H1 (cell line): ENCODE measurements at regions not wholly inside any gene's neighbourhood (a gene's known extent, or its start where the extent isn't known, plus 50 kb on each side); places are given as distances from the start of the nearest gene placed in this dataset.

Source experiments
- CTCF ChIA-PET: fragments of 300-600 bp; sonication (Branson Sonifier 250); formaldehyde crosslinking; loops from one replicate; lab custom pipeline; 2021; ENCODE audit not compliant: partially characterized antibody; lab: Charles Lee
- POLR2A ChIA-PET: fragments of 300-600 bp; sonication (Branson Sonifier 250); formaldehyde crosslinking; loops from one replicate; lab custom pipeline; 2021; ENCODE audit warnings: inconsistent platforms; ENCODE audit not compliant: partially characterized antibody; lab: Charles Lee
- DNase-seq, 2 experiments: peaks; one replicate each; pipeline versions ENCODE4 v3.0.0 to v3.0.0-alpha.2; 2010 to 2022; ENCODE audit warnings: low spot score in 2 of 2, low read depth in 1 of 2, mixed read lengths in 1 of 2
- FAIRE-seq: peaks from 2 replicates; lab custom pipeline; 2011; peaks lifted over from hg19 to GRCh38; lab: Jason Lieb, UNC
- H2AFZ ChIP-seq: 2 replicates; pipeline ENCODE4 v1.8.1; 2012; ENCODE audit warnings: low read length, inconsistent platforms
- H2AK5ac ChIP-seq: 2 replicates; pipeline ENCODE4 v1.6.1; 2013; ENCODE audit warnings: low read depth, low read length
- H2BK120ac ChIP-seq: replicated peaks from 2 replicates; pipeline ENCODE3; 2013; ENCODE audit warnings: low read depth, low read length, inconsistent platforms
- H2BK12ac ChIP-seq: 2 replicates; pipeline ENCODE4 v1.6.1; 2013; ENCODE audit warnings: low read depth, low read length
- H2BK15ac ChIP-seq: 2 replicates; pipeline ENCODE4 v1.6.1; 2013; ENCODE audit warnings: low read length
- H2BK20ac ChIP-seq: 2 replicates; pipeline ENCODE4 v1.6.1; 2013; ENCODE audit warnings: low read length
- H2BK5ac ChIP-seq: 2 replicates; pipeline ENCODE4 v1.6.1; 2013; ENCODE audit warnings: low read depth, low read length
- H3K14ac ChIP-seq: 2 replicates; pipeline ENCODE4 v1.6.1; 2013; ENCODE audit warnings: inconsistent platforms; ENCODE audit not compliant: insufficient read length
- H3K18ac ChIP-seq: 2 replicates; pipeline ENCODE4 v1.6.1; 2013; ENCODE audit warnings: low read length; ENCODE audit errors: extremely low read depth
- H3K23ac ChIP-seq: 2 replicates; pipeline ENCODE4 v1.6.1; 2013; ENCODE audit warnings: inconsistent platforms; ENCODE audit not compliant: insufficient read length
- H3K23me2 ChIP-seq: 2 replicates; pipeline ENCODE4 v1.6.1; 2013; ENCODE audit warnings: low read depth, low read length
- H3K27ac ChIP-seq: 2 replicates; pipeline ENCODE4 v1.6.1; 2011; ENCODE audit warnings: low read depth, low read length, inconsistent platforms
- H3K27me3 ChIP-seq, 4 experiments: replicated peaks in 1 of 4; 1 replicate in 1 of 4; 2 replicates in 3 of 4; pipeline versions ENCODE4 v1.6.1 to v1.8.1; 2011 to 2013; ENCODE audit warnings: low read length in 3 of 4, mild to moderate bottlenecking in 3 of 4, inconsistent platforms in 2 of 4, mixed read lengths in 2 of 4, moderate library complexity in 1 of 4; ENCODE audit not compliant: control insufficient read depth in 3 of 4, insufficient read depth in 3 of 4; ENCODE audit errors: extremely low read depth in 1 of 4
- H3K36me3 ChIP-seq, 4 experiments: 2 replicates each; pipeline versions ENCODE4 v1.6.1 to v1.8.1; 2011 to 2013; ENCODE audit warnings: mild to moderate bottlenecking in 4 of 4, low read length in 3 of 4, moderate library complexity in 2 of 4, control low read depth in 1 of 4, inconsistent platforms in 1 of 4; ENCODE audit not compliant: insufficient read depth in 4 of 4, control insufficient read depth in 2 of 4
- H3K4ac ChIP-seq: replicated peaks from 2 replicates; pipeline ENCODE3; 2013; ENCODE audit warnings: low read length, low read depth, mixed read lengths, inconsistent platforms; ENCODE audit not compliant: insufficient read length
- H3K4me1 ChIP-seq, 4 experiments: replicated peaks in 1 of 4; 1 replicate in 1 of 4; 2 replicates in 3 of 4; pipeline versions ENCODE4 v1.6.1 to v1.8.1; 2011 to 2013; ENCODE audit warnings: low read length in 3 of 4, inconsistent platforms in 2 of 4, mixed read lengths in 1 of 4; ENCODE audit not compliant: insufficient read depth in 4 of 4, control insufficient read depth in 3 of 4
- H3K4me2 ChIP-seq, 2 experiments: 2 replicates each; pipeline versions ENCODE4 v1.6.1 to v1.8.1; 2011 to 2013; ENCODE audit warnings: low read depth in 2 of 2, low read length in 2 of 2, control low read depth in 1 of 2, inconsistent platforms in 1 of 2, mild to moderate bottlenecking in 1 of 2; ENCODE audit not compliant: insufficient read depth in 1 of 2
- H3K4me3 ChIP-seq, 4 experiments: fragments of 200-600, 300-600 bp in 1 of 4; sonication (generic), shearing (Covaris generic), sonication (Bioruptor Twin) in 1 of 4; 2 replicates each; pipeline versions ENCODE4 v1.5.1 to v1.8.1; 2011 to 2016; ENCODE audit warnings: low read length in 4 of 4, low read depth in 3 of 4, control low read depth in 2 of 4, inconsistent platforms in 2 of 4, mild to moderate bottlenecking in 2 of 4, mixed read lengths in 1 of 4, moderate library complexity in 1 of 4; ENCODE audit not compliant: insufficient read depth in 2 of 4; ENCODE audit errors: extremely low read depth in 1 of 4
- H3K56ac ChIP-seq: replicated peaks from 2 replicates; pipeline ENCODE3; 2013; ENCODE audit warnings: low read depth, mild to moderate bottlenecking, mixed read lengths, low read length, inconsistent platforms; ENCODE audit not compliant: insufficient read length
- H3K79me1 ChIP-seq: 2 replicates; pipeline ENCODE4 v1.6.1; 2013; ENCODE audit warnings: low read depth, low read length, control low read depth
- H3K79me2 ChIP-seq, 2 experiments: 2 replicates each; pipeline versions ENCODE4 v1.6.1 to v1.8.1; 2012 to 2013; ENCODE audit warnings: low read length in 2 of 2, mild to moderate bottlenecking in 2 of 2, inconsistent platforms in 1 of 2; ENCODE audit not compliant: insufficient read depth in 2 of 2, control insufficient read depth in 1 of 2
- H3K9ac ChIP-seq, 4 experiments: replicated peaks in 1 of 4; 1 replicate in 1 of 4; 2 replicates in 3 of 4; pipeline versions ENCODE4 v1.6.1 to v1.8.1; 2011 to 2013; ENCODE audit warnings: low read depth in 3 of 4, low read length in 3 of 4, control low read depth in 2 of 4, mild to moderate bottlenecking in 2 of 4, moderate library complexity in 2 of 4, inconsistent platforms in 1 of 4; ENCODE audit errors: extremely low read depth in 1 of 4
- H3K9me3 ChIP-seq, 2 experiments: 2 replicates each; pipeline versions ENCODE4 v1.6.1 to v1.8.1; 2012 to 2013; ENCODE audit warnings: mild to moderate bottlenecking in 2 of 2, moderate library complexity in 2 of 2, control low read depth in 1 of 2, inconsistent platforms in 1 of 2, low read depth in 1 of 2, low read length in 1 of 2, mixed read lengths in 1 of 2; ENCODE audit not compliant: insufficient read depth in 2 of 2
- H4K20me1 ChIP-seq, 2 experiments: replicated peaks in 1 of 2; 2 replicates each; pipeline versions ENCODE3 to v1.8.1; 2011 to 2013; ENCODE audit warnings: inconsistent platforms in 2 of 2, low read length in 2 of 2, mild to moderate bottlenecking in 1 of 2; ENCODE audit not compliant: insufficient read depth in 2 of 2, control insufficient read depth in 1 of 2
- H4K5ac ChIP-seq: 2 replicates; pipeline ENCODE4 v1.6.1; 2013; ENCODE audit warnings: low read length, low read depth, mixed read lengths, inconsistent platforms; ENCODE audit not compliant: insufficient read length
- H4K8ac ChIP-seq: 2 replicates; pipeline ENCODE4 v1.8.0; 2013; ENCODE audit warnings: mild to moderate bottlenecking, moderate library complexity, low read length, inconsistent platforms; ENCODE audit not compliant: insufficient read depth; ENCODE audit errors: extremely low read depth
- H4K91ac ChIP-seq: replicated peaks from 2 replicates; pipeline ENCODE3; 2013; ENCODE audit warnings: low read length, mixed read lengths, inconsistent platforms; ENCODE audit not compliant: insufficient read length
- TAF1 ChIP-seq: IDR thresholded peaks from 2 replicates; pipeline ENCODE4 v1.6.1; 2011; ENCODE audit warnings: mild to moderate bottlenecking, low read depth, low read length
- WGBS, 2 experiments: shearing (Covaris generic) in 1 of 2; methylation state at CpG; one replicate each; pipeline versions ENCODE4 v1.1.6 to v1.1.7; 2013 to 2015; ENCODE audit warnings: low lambda C conversion rate in 2 of 2, mixed read lengths in 2 of 2, inconsistent platforms in 1 of 2, low coverage in 1 of 2, missing lambda C conversion rate in 1 of 2; ENCODE audit not compliant: insufficient replicate concordance in 2 of 2, insufficient coverage in 1 of 2, insufficient read length in 1 of 2; ENCODE audit errors: extremely low coverage in 1 of 2, missing lambda C conversion rate in 1 of 2; 5-methylcytosine and 5-hydroxymethylcytosine counted together

DNA sequence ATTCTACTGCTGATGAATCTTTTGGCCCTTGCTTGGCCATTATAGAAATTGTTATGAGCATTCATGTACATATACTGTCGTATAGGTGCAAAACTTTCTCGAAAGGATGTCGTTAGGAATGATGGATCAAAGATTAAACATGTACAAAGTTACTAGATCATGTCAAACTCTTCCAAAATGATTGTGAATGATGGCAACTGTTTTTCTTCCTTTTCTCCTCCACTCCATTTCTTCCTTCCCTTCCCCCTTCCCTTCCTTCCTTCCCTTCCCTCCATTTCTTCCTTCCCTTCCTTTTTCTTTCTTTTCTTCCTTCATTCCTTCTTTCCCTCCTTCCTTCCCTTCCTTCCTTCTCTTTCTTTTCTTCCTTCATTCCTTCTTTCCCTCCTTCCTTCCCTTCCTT is 973.9 kb downstream of the CDH11 start:
- H3K23ac ChIP-seq: no peak overlapping the region
- FAIRE-seq: no peak
- no peaks in the 10 kb centered on the region for H4K20me1 ChIP-seq
- DNase-seq: no peak
- H3K79me1 ChIP-seq: no peaks in the 10 kb centered on the region
- H3K27ac ChIP-seq: no peak overlapping the region
- no peak overlapping the region for H4K8ac ChIP-seq
- no peak overlapping the region for H3K9ac ChIP-seq
- no peak overlapping the region for H3K4me2 ChIP-seq
- no peak overlapping the region for H2BK20ac ChIP-seq
- H3K23me2 ChIP-seq: no peaks in the 10 kb centered on the region
- no peak for TF ChIP-seq TAF1
- TF ChIP-seq, all 59 proteins: peak for 0
- H2BK15ac ChIP-seq: no peak overlapping the region
- H3K14ac ChIP-seq: no peak overlapping the region
- ChIA-PET POLR2A (no interaction called here), CTCF (no interaction called here)
- H3K4me3 ChIP-seq: no peak overlapping the region
- no peaks in the 10 kb centered on the region for H3K4me1 ChIP-seq
- H3K9me3 ChIP-seq: no peaks in the 10 kb centered on the region; a peak in 1 of 4 replicates
- no peak overlapping the region for H2AK5ac ChIP-seq
- no peak overlapping the region for H2BK5ac ChIP-seq
- 97% methylated on average over 3 of the region's 3 CpGs; no CpG with 5 or more reads in 1 of the 2 experiments for WGBS, 2 experiments
- no peak overlapping the region for H4K91ac ChIP-seq
- H2BK120ac ChIP-seq: no peak overlapping the region
- no peak overlapping the region for H3K4ac ChIP-seq
- no peaks in the 10 kb centered on the region for H3K36me3 ChIP-seq
- H2BK12ac ChIP-seq: no peak overlapping the region
- no peak overlapping the region for H3K18ac ChIP-seq
- H3K79me2 ChIP-seq: no peaks in the 10 kb centered on the region
- H3K27me3 ChIP-seq: no peaks in the 10 kb centered on the region
- no peak overlapping the region for H4K5ac ChIP-seq
- H2AFZ ChIP-seq: no peak overlapping the region
- H3K56ac ChIP-seq: no peak overlapping the region
